ENCODE measurements at regions not wholly inside any gene's neighbourhood (a gene's known extent, or its start where the extent isn't known, plus 50 kb on each side); places are given as distances from the start of the nearest gene placed in this dataset.

- no peak for DNase-seq
Observed at GRCh38 chr1:30325085-30325935, 398.1 kb downstream of the MATN1 start.

- no peak for DNase-seq
Observed at GRCh38 chr1:30324251-30325084, 398.9 kb downstream of the MATN1 start.

GRCh38 chr1:30323841-30324240, 399.5 kb downstream of the MATN1 start:
- DNase-seq = no peak

- no peak for DNase-seq
Observed at GRCh38 chr1:30323352-30323751, 400.0 kb downstream of the MATN1 start.

- no peak for DNase-seq
Observed at GRCh38 chr1:30322859-30323257, 400.5 kb downstream of the MATN1 start.

- DNase-seq = no peak
Observed at GRCh38 chr1:30321996-30322858, 401.2 kb downstream of the MATN1 start.

GRCh38 chr1:30321246-30321910, 402.0 kb downstream of the MATN1 start:
- no peak for DNase-seq

GRCh38 chr1:30320581-30320890, 402.8 kb downstream of the MATN1 start:
- DNase-seq = no peak

- DNase-seq = no peak
Observed at GRCh38 chr1:30319765-30320580, 403.4 kb downstream of the MATN1 start.

- no peak for DNase-seq
Observed at GRCh38 chr1:30318864-30319718, 404.3 kb downstream of the MATN1 start.

- DNase-seq = no peak
Observed at GRCh38 chr1:30318413-30318812, 405.0 kb downstream of the MATN1 start.

GRCh38 chr1:30317921-30318320, 405.5 kb downstream of the MATN1 start:
- DNase-seq = no peak

- DNase-seq = no peak
Observed at GRCh38 chr1:30316056-30316455, 407.3 kb downstream of the MATN1 start.

GRCh38 chr1:30315185-30315960, 408.0 kb downstream of the MATN1 start:
- no peak for DNase-seq

- no peak for DNase-seq
Observed at GRCh38 chr1:30314591-30314990, 408.8 kb downstream of the MATN1 start.

- no peak for DNase-seq
Observed at GRCh38 chr1:30313584-30313983, 409.8 kb downstream of the MATN1 start.

- DNase-seq = no peak
Observed at GRCh38 chr1:30313176-30313575, 410.2 kb downstream of the MATN1 start.

GRCh38 chr1:30312226-30312625, 411.2 kb downstream of the MATN1 start:
- DNase-seq = no peak

- DNase-seq = no peak
Observed at GRCh38 chr1:30311749-30312148, 411.6 kb downstream of the MATN1 start.
